Esophagus squamous epithelium (tissue), 4 donors: ENCODE measurements at regions not wholly inside any gene's neighbourhood (a gene's known extent, or its start where the extent isn't known, plus 50 kb on each side); places are given as distances from the start of the nearest gene placed in this dataset.

Experiments
- CTCF ChIP-seq, 6 experiments: fragments of 450-650 bp in 4 of 6; fragments of 200-600 bp in 2 of 6; sonication (generic) in 2 of 6; IDR thresholded peaks; one replicate each; pipeline ENCODE4 v1.5.1; 2016 to 2019; ENCODE audit warnings: antibody characterized with exemption in 6 of 6, mild to moderate bottlenecking in 4 of 6, moderate library complexity in 4 of 6
- POLR2A ChIP-seq, 4 donors: fragments of 450-650 bp; IDR thresholded peaks; one replicate each; pipeline ENCODE4 v1.6.1; 2017; ENCODE audit warnings: antibody characterized with exemption in 4 of 4, mild to moderate bottlenecking in 4 of 4, moderate library complexity in 3 of 4

- TF ChIP-seq CTCF (IDR thresholded peaks at IDR 0.05) (no peak), POLR2A (IDR thresholded peaks at IDR 0.05) (no peak)
These were observed 266.5 kb upstream of the VLDLR start for GRCh38 chr9:2354856-2355696.
